Neuronal stem cell (in vitro differentiated cells): ENCODE measurements at regions not wholly inside any gene's neighbourhood (a gene's known extent, or its start where the extent isn't known, plus 50 kb on each side); places are given as distances from the start of the nearest gene placed in this dataset.

Experiments used
- DNase-seq: peaks from one replicate; pipeline ENCODE4 v3.0.0-alpha.2; 2013; ENCODE audit warnings: low spot score
- H2AFZ ChIP-seq: one replicate; pipeline ENCODE4 v1.6.1; 2013; ENCODE audit warnings: mild to moderate bottlenecking, low read length, inconsistent platforms
- H2AK5ac ChIP-seq: 2 replicates; pipeline ENCODE4 v1.6.1; 2013; ENCODE audit warnings: low read depth, mild to moderate bottlenecking, inconsistent platforms, low read length, moderate library complexity, mixed read lengths
- H2BK120ac ChIP-seq: 2 replicates; pipeline ENCODE4 v1.6.1; 2013; ENCODE audit warnings: low read depth, mild to moderate bottlenecking, inconsistent platforms, low read length, moderate library complexity, mixed read lengths
- H2BK12ac ChIP-seq: one replicate; pipeline ENCODE4 v1.6.1; 2013; ENCODE audit warnings: low read length, inconsistent platforms
- H2BK15ac ChIP-seq: 2 replicates; pipeline ENCODE4 v1.6.1; 2013; ENCODE audit warnings: mild to moderate bottlenecking, low read length, inconsistent platforms, mixed read lengths
- H2BK5ac ChIP-seq: one replicate; pipeline ENCODE4 v1.6.1; 2013; ENCODE audit warnings: inconsistent platforms, mild to moderate bottlenecking, low read length, moderate library complexity
- H3K14ac ChIP-seq: one replicate; pipeline ENCODE4 v1.6.1; 2013; ENCODE audit warnings: low read length, inconsistent platforms
- H3K18ac ChIP-seq: 2 replicates; pipeline ENCODE4 v1.6.1; 2013; ENCODE audit warnings: low read length, inconsistent platforms
- H3K23ac ChIP-seq: 2 replicates; pipeline ENCODE4 v1.6.1; 2013; ENCODE audit warnings: low read depth, mild to moderate bottlenecking, mixed read lengths, low read length, inconsistent platforms; ENCODE audit not compliant: poor library complexity
- H3K27ac ChIP-seq: replicated peaks from 3 replicates; pipeline ENCODE4 v1.5.1; 2013; ENCODE audit warnings: low read length, inconsistent platforms
- H3K27me3 ChIP-seq, 3 experiments: 2 replicates each; pipeline ENCODE4 v1.6.1; 2013; ENCODE audit warnings: low read length in 3 of 3, mild to moderate bottlenecking in 2 of 3, inconsistent platforms in 1 of 3, low read depth in 1 of 3, mixed read lengths in 1 of 3, moderate library complexity in 1 of 3; ENCODE audit not compliant: control insufficient read depth in 3 of 3, insufficient read depth in 3 of 3
- H3K36me3 ChIP-seq, 2 donors: replicated peaks in 1 of 2; 2 replicates each; pipeline ENCODE4 v1.6.1; 2013; ENCODE audit warnings: low read length in 2 of 2; ENCODE audit not compliant: control insufficient read depth in 2 of 2, insufficient read depth in 2 of 2
- H3K4ac ChIP-seq: 2 replicates; pipeline ENCODE4 v1.6.1; 2013; ENCODE audit warnings: inconsistent platforms, mild to moderate bottlenecking, low read length, moderate library complexity
- H3K4me1 ChIP-seq, 2 donors: 1 replicate in 1 of 2; 2 replicates in 1 of 2; pipeline ENCODE4 v1.6.1; 2013; ENCODE audit warnings: low read length in 2 of 2, low read depth in 1 of 2; ENCODE audit not compliant: control insufficient read depth in 2 of 2, insufficient read depth in 1 of 2
- H3K4me2 ChIP-seq: one replicate; pipeline ENCODE4 v1.6.1; 2013; ENCODE audit warnings: mild to moderate bottlenecking, low read length, inconsistent platforms; ENCODE audit not compliant: insufficient read depth, poor library complexity, severe bottlenecking
- H3K4me3 ChIP-seq, 2 donors: 2 replicates each; pipeline ENCODE4 v1.5.1; 2013; ENCODE audit warnings: low read length in 2 of 2, mild to moderate bottlenecking in 2 of 2, inconsistent platforms in 1 of 2, moderate library complexity in 1 of 2
- H3K79me1 ChIP-seq: one replicate; pipeline ENCODE4 v1.6.1; 2013; ENCODE audit warnings: low read depth, mild to moderate bottlenecking, inconsistent platforms, low read length, moderate library complexity
- H3K9ac ChIP-seq: one replicate; pipeline ENCODE4 v1.6.1; 2013; ENCODE audit warnings: mild to moderate bottlenecking, low read depth, low read length, inconsistent platforms; ENCODE audit not compliant: poor library complexity
- H3K9me3 ChIP-seq, 2 donors: replicated peaks in 1 of 2; 2 replicates each; pipeline versions ENCODE3 to v1.6.1; 2013; ENCODE audit warnings: low read length in 2 of 2, mild to moderate bottlenecking in 2 of 2, inconsistent platforms in 1 of 2, low read depth in 1 of 2, mixed read lengths in 1 of 2, moderate library complexity in 1 of 2; ENCODE audit not compliant: control insufficient read depth in 2 of 2, insufficient read depth in 1 of 2
- H4K8ac ChIP-seq: one replicate; pipeline ENCODE4 v1.6.1; 2013; ENCODE audit warnings: low read depth, mild to moderate bottlenecking, inconsistent platforms, low read length, moderate library complexity
- H4K91ac ChIP-seq: one replicate; pipeline ENCODE4 v1.6.1; 2013; ENCODE audit warnings: low read length, low read depth, mild to moderate bottlenecking, inconsistent platforms; ENCODE audit not compliant: poor library complexity
- WGBS, 2 donors: extraction: QIAGEN DNeasy Blood & Tissue Kit; methylation state at CpG; one replicate each; pipeline ENCODE4 v1.1.7; 2013; ENCODE audit warnings: missing lambda C conversion rate in 2 of 2, mixed read lengths in 1 of 2; ENCODE audit not compliant: insufficient read length in 2 of 2, insufficient replicate concordance in 1 of 2; ENCODE audit errors: extremely low coverage in 2 of 2; 5-methylcytosine and 5-hydroxymethylcytosine counted together

DNA sequence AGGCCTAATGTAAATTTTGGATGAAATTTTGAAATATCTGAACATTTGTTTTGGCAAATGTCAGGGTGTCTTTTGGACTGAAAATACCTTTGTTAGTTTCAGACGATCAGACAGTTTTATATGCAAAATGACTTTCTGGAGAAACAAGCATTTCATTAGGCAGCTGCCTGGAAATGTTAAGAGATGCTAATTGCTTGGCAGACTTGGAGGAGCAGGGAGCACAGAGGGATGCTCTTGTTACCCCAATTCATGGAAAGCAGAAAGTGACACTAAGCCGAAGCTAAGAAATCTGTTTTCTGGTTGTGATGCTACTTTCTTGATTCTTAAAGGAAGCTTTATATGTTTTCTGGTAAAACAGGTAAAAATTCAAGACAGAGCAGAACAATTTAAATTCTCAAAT lies 204.3 kb upstream of the GBE1 start:
- H4K8ac ChIP-seq = no peak overlapping the region
- H2BK15ac ChIP-seq = no peak overlapping the region
- no peak overlapping the region for H2BK5ac ChIP-seq
- peaks cover 0 to 3% of the 10 kb centered on the region in 2 donors for H3K4me1 ChIP-seq
- H3K4me3 ChIP-seq = no peak overlapping the region
- H3K4me2 ChIP-seq = no peak overlapping the region
- no CpG with 5 or more reads among the region's 2 CpGs for WGBS, 2 donors
- no peak overlapping the region for H3K23ac ChIP-seq
- no peak overlapping the region for H3K18ac ChIP-seq
- H3K27ac ChIP-seq = no peak overlapping the region
- no peak overlapping the region for H2AFZ ChIP-seq
- no peak overlapping the region for H4K91ac ChIP-seq
- H3K9ac ChIP-seq = no peak overlapping the region
- H2BK12ac ChIP-seq = no peak overlapping the region
- H3K4ac ChIP-seq = no peak overlapping the region
- H3K79me1 ChIP-seq = no peaks in the 10 kb centered on the region
- no peak overlapping the region for H2BK120ac ChIP-seq
- no peaks in the 10 kb centered on the region for H3K9me3 ChIP-seq
- no peaks in the 10 kb centered on the region for H3K36me3 ChIP-seq
- H3K14ac ChIP-seq = no peak overlapping the region
- DNase-seq = no peak
- H2AK5ac ChIP-seq = no peak overlapping the region
- H3K27me3 ChIP-seq = no peaks in the 10 kb centered on the region

DNA sequence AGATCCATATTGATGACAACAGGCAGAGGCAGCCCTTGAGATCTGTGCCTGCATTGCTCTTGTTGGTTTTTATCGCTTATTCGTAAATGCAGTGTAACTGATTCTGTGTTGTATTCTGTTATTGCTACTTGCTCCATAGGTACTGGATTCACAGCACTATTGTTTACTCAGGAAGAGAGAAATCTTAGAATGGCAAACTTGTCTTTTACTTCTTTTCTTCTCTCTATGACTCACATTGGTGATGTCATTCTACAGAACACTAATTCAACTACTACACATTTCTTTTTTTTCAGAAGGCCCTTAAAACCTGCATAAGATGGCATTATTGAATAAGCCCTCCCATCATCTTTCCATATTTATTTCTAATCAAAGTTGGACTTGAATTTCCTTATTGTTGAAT lies 201.0 kb upstream of the GBE1 start:
- Histone ChIP-seq H3K4me2 (no peak overlapping the region), H3K27me3 (no peaks in the 10 kb centered on the region), H2BK12ac (no peak overlapping the region), H2BK120ac (no peak overlapping the region), H3K14ac (no peak overlapping the region), H4K91ac (no peak overlapping the region), H3K18ac (no peak overlapping the region), H3K4me1 (no peaks in the 10 kb centered on the region), H3K79me1 (no peaks in the 10 kb centered on the region), H3K23ac (no peak overlapping the region), H3K4ac (no peak overlapping the region), H3K36me3 (no peaks in the 10 kb centered on the region), H3K4me3 (no peak overlapping the region), H4K8ac (no peak overlapping the region), H2BK15ac (no peak overlapping the region), H2AFZ (no peak overlapping the region), H3K9me3 (no peaks in the 10 kb centered on the region), H3K27ac (no peak overlapping the region), H2BK5ac (no peak overlapping the region), H2AK5ac (no peak overlapping the region), H3K9ac (no peak overlapping the region)
- DNase-seq = no peak
- no CpG with 5 or more reads among the region's 2 CpGs for WGBS, 2 donors

DNA sequence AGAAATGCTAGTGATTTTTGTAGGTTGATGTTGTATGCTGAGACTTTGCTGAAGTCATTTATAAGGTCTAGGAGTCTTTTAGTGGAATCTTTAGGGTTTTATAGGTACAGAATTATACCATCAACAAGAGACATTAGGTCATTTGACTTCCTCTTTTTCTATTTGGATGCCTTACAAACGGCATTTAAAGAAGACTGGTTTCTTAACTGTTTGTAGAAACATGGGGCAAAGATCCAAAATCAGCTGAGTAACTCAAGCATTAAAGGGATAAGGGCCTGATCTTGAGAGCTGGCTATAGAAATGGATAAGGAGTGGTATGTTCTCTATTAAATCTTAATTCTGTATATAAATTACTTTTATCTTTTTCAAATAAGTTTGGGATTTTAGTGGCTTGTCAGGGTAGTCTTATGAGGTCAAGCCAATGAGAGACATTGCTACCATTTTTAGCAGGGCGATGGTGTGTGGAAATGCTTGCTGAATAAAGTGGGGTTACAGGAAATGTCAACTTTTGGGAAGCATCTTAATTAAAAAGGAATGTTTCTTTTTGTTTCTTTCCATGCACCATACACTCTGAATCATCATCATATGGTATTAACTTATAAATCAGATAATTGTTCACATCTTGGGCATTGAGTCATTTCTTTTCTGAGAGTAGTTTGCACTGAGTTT lies 197.7 kb upstream of the GBE1 start:
- Histone ChIP-seq H3K36me3 (no peaks in the 10 kb centered on the region), H3K4me2 (no peak overlapping the region), H2BK15ac (no peak overlapping the region), H3K4me1 (no peaks in the 10 kb centered on the region), H3K79me1 (no peaks in the 10 kb centered on the region), H3K27me3 (no peaks in the 10 kb centered on the region), H3K9ac (no peak overlapping the region), H4K91ac (no peak overlapping the region), H2AK5ac (no peak overlapping the region), H2BK5ac (no peak overlapping the region), H3K4me3 (no peak overlapping the region), H3K14ac (no peak overlapping the region), H4K8ac (no peak overlapping the region), H2BK12ac (no peak overlapping the region), H3K9me3 (no peaks in the 10 kb centered on the region), H3K18ac (no peak overlapping the region), H2AFZ (no peak overlapping the region), H3K4ac (no peak overlapping the region), H3K23ac (no peak overlapping the region), H2BK120ac (no peak overlapping the region), H3K27ac (no peak overlapping the region)
- no peak for DNase-seq
- no CpG with 5 or more reads among the region's 2 CpGs for WGBS, 2 donors

DNA sequence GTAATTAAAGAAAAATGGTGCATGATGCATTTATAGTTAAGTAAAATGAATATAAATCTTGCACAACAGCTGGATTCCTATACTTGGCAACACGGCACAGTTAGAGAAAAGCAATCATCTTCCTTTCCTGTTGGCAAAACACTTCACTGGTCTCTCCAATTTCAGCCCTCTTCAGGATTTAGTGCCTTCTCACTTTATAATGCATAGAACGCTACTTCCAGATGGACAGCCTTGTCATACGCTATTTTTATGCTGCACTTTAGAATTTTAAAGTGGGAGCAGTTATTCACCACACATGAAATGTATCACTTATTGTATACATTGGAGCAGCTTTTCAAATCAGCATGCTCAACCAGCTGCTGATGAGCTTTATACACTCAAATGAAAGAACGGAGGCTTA lies 194.4 kb upstream of the GBE1 start:
- Histone ChIP-seq H4K8ac (no peak overlapping the region), H3K23ac (no peak overlapping the region), H2BK5ac (no peak overlapping the region), H2BK15ac (no peak overlapping the region), H2AFZ (no peak overlapping the region), H3K4me1 (no peaks in the 10 kb centered on the region), H3K4ac (no peak overlapping the region), H3K4me3 (no peak overlapping the region), H3K4me2 (no peak overlapping the region), H2BK12ac (no peak overlapping the region), H3K79me1 (no peaks in the 10 kb centered on the region), H3K14ac (no peak overlapping the region), H3K27me3 (no peaks in the 10 kb centered on the region), H3K27ac (no peak overlapping the region), H3K36me3 (no peaks in the 10 kb centered on the region), H4K91ac (no peak overlapping the region), H2BK120ac (no peak overlapping the region), H3K9me3 (no peaks in the 10 kb centered on the region), H3K9ac (no peak overlapping the region), H3K18ac (no peak overlapping the region), H2AK5ac (no peak overlapping the region)
- WGBS, 2 donors = no CpG with 5 or more reads among the region's 4 CpGs
- DNase-seq = no peak
